ENCODE measurements at regions not wholly inside any gene's neighbourhood (a gene's known extent, or its start where the extent isn't known, plus 50 kb on each side); places are given as distances from the start of the nearest gene placed in this dataset.

- TF ChIP-seq SPI1 (IDR thresholded peaks at IDR 0.05; ENCODE audit: borderline replicate concordance, insufficient read depth, low read depth, low read length): no peak
- TF ChIP-seq TCF3 (IDR thresholded peaks at IDR 0.05; ENCODE audit: borderline replicate concordance, insufficient read depth, low read depth, low read length): no peak
- no peak for TF ChIP-seq NR2F1 (conservative IDR thresholded peaks at IDR 0.05)
Observed at GRCh38 chr9:19598722-19599121, 189.9 kb downstream of the ACER2 start (continued).

GRCh38 chr9:19597176-19597575 lies 188.4 kb downstream of the ACER2 start:
- H3K27me3 ChIP-seq (replicated peaks in 1 of 2; ENCODE audit: control insufficient read depth in 2 of 2, insufficient read depth in 2 of 2, low read length in 1 of 2): no peaks in the 10 kb centered on the region
- H3K27ac ChIP-seq (ENCODE audit: control insufficient read depth, insufficient read depth): no peak overlapping the region
- DNase-seq (ENCODE audit: low read depth, low spot score) (no peak), ATAC-seq (no peak), FAIRE-seq (no peak)
- no peak overlapping the region for H3K4me2 ChIP-seq (ENCODE audit: control insufficient read depth, insufficient read depth)
- no peaks in the 10 kb centered on the region for H3K79me2 ChIP-seq (ENCODE audit: control insufficient read depth, insufficient read depth, low read length)
- in situ Hi-C loops (cut with MboI) (no loop called here), intact Hi-C loops (cut with micrococcal nuclease; ENCODE audit: unreplicated experiment) (no loop called here)
- no peaks in the 10 kb centered on the region for H3K36me3 ChIP-seq (ENCODE audit: control insufficient read depth in 2 of 2, insufficient read depth in 2 of 2, low read length in 1 of 2)
- TF ChIP-seq YBX1 (IDR thresholded peaks at IDR 0.05) (no peak), KDM1A (IDR thresholded peaks at IDR 0.05; ENCODE audit: borderline replicate concordance) (no peak)
- WGBS (ENCODE audit: insufficient coverage, insufficient replicate concordance, low lambda C conversion rate, missing lambda C conversion rate): 2% methylated on average over 4 of the region's 4 CpGs
- no peak overlapping the region for H3K9ac ChIP-seq (ENCODE audit: control insufficient read depth, insufficient read depth, low read length)
- ChIA-PET POLR2A (no interaction called here), RAD21 (ENCODE audit: unreplicated experiment) (no interaction called here), SMC1A (ENCODE audit: uncharacterized antibody, unreplicated experiment) (interaction anchor here (1.3 kb wide), 1 partner anchor 8 kb away, joined by 3 read pairs; no protein-coding TSS in a partner anchor), CTCF (interaction anchor here (0.9 kb wide), 1 partner anchor 23 kb away, joined by 3 read pairs; no protein-coding TSS in a partner anchor)
- no peak overlapping the region for H2AFZ ChIP-seq (ENCODE audit: control insufficient read depth, low read depth, low read length)
- no peak overlapping the region for H3K4me3 ChIP-seq
- H3K4me1 ChIP-seq (ENCODE audit: control insufficient read depth, insufficient read depth, low read length): no peaks in the 10 kb centered on the region
- BruUV-seq (replicated peaks): no TSS peak
- no peaks in the 10 kb centered on the region for H3K9me3 ChIP-seq (replicated peaks; ENCODE audit: control insufficient read depth, insufficient read depth, low read length)
- no peaks in the 10 kb centered on the region for H4K20me1 ChIP-seq (ENCODE audit: control insufficient read depth, insufficient read depth)

- CTCF ChIA-PET: no interaction called here
- no TSS peak for BruUV-seq (replicated peaks)
- FAIRE-seq: no peak
Observed at GRCh38 chr9:19595003-19595402, 186.2 kb downstream of the ACER2 start.

More at GRCh38 chr9:19595003-19595402, 186.2 kb downstream of the ACER2 start:
- no peak overlapping the region for H3K4me3 ChIP-seq
- no peaks in the 10 kb centered on the region for H4K20me1 ChIP-seq (ENCODE audit: control insufficient read depth, insufficient read depth)
- intact Hi-C loops (cut with micrococcal nuclease; ENCODE audit: unreplicated experiment) (no loop called here), in situ Hi-C loops (cut with MboI) (no loop called here)
- no peaks in the 10 kb centered on the region for H3K36me3 ChIP-seq (ENCODE audit: control insufficient read depth in 2 of 2, insufficient read depth in 2 of 2, low read length in 1 of 2)
- no peak overlapping the region for H3K9ac ChIP-seq (ENCODE audit: control insufficient read depth, insufficient read depth, low read length)
- 0% methylated on average over 2 of the region's 2 CpGs for WGBS (ENCODE audit: insufficient coverage, insufficient replicate concordance, low lambda C conversion rate, missing lambda C conversion rate)
- ChIA-PET SMC1A (ENCODE audit: uncharacterized antibody, unreplicated experiment) (no interaction called here), RAD21 (ENCODE audit: unreplicated experiment) (no interaction called here), POLR2A (no interaction called here)
- DNase-seq (ENCODE audit: low read depth, low spot score) (no peak), ATAC-seq (no peak)
- H3K27ac ChIP-seq (ENCODE audit: control insufficient read depth, insufficient read depth): no peak overlapping the region
- no peak overlapping the region for H2AFZ ChIP-seq (ENCODE audit: control insufficient read depth, low read depth, low read length)
- H3K4me2 ChIP-seq (ENCODE audit: control insufficient read depth, insufficient read depth): no peak overlapping the region
- no peaks in the 10 kb centered on the region for H3K9me3 ChIP-seq (replicated peaks; ENCODE audit: control insufficient read depth, insufficient read depth, low read length)
- no peaks in the 10 kb centered on the region for H3K79me2 ChIP-seq (ENCODE audit: control insufficient read depth, insufficient read depth, low read length)
- H3K27me3 ChIP-seq (replicated peaks in 1 of 2; ENCODE audit: control insufficient read depth in 2 of 2, insufficient read depth in 2 of 2, low read length in 1 of 2): no peaks in the 10 kb centered on the region
- TF ChIP-seq MTA3 (IDR thresholded peaks at IDR 0.05; ENCODE audit: borderline replicate concordance, low read length): no peak
- TF ChIP-seq LARP7 (IDR thresholded peaks at IDR 0.05): no peak
- no peak for TF ChIP-seq BRCA1 (IDR thresholded peaks at IDR 0.05; ENCODE audit: low read depth, low read length)
- TF ChIP-seq PML (IDR thresholded peaks at IDR 0.05; ENCODE audit: low read length): no peak
- no peak for TF ChIP-seq CHD4 (IDR thresholded peaks at IDR 0.05)
- no peak for TF ChIP-seq PKNOX1 (IDR thresholded peaks at IDR 0.05)
- TF ChIP-seq GABPA (IDR thresholded peaks at IDR 0.05; ENCODE audit: low read depth): no peak
- TF ChIP-seq NFIC (IDR thresholded peaks at IDR 0.05; ENCODE audit: low read depth, low read length): no peak
- no peaks in the 10 kb centered on the region for H3K4me1 ChIP-seq (ENCODE audit: control insufficient read depth, insufficient read depth, low read length)
